NT2/D1 (cell line): ENCODE measurements at regions not wholly inside any gene's neighbourhood (a gene's known extent, or its start where the extent isn't known, plus 50 kb on each side); places are given as distances from the start of the nearest gene placed in this dataset.
"Not testable (repeated sequence)": the region's sequence is repeated elsewhere in the genome, so short reads cannot be mapped to it uniquely, and the experiment has no call there.

Experiments used
- DNase-seq: peaks from one replicate; pipeline ENCODE4 v3.0.0-alpha.2; 2011; ENCODE audit warnings: low read depth, low spot score
- H3K27me3 ChIP-seq: 2 replicates; pipeline ENCODE4 v1.6.0; 2011; ENCODE audit warnings: mild to moderate bottlenecking; ENCODE audit not compliant: insufficient read length, insufficient read depth
- H3K36me3 ChIP-seq: 2 replicates; pipeline ENCODE4 v1.6.1; 2011; ENCODE audit warnings: mild to moderate bottlenecking, low read length, mixed read lengths; ENCODE audit not compliant: insufficient read depth, insufficient read length
- H3K4me1 ChIP-seq: 2 replicates; pipeline ENCODE4 v1.5.1; 2011; ENCODE audit not compliant: insufficient read depth, insufficient read length
- H3K4me3 ChIP-seq: 2 replicates; pipeline ENCODE4 v1.5.1; 2011; ENCODE audit warnings: low read depth; ENCODE audit not compliant: insufficient read length
- H3K9ac ChIP-seq: 2 replicates; pipeline ENCODE4 v1.6.0; 2011; ENCODE audit warnings: low read depth; ENCODE audit not compliant: insufficient read length
- H3K9me3 ChIP-seq: 2 replicates; pipeline ENCODE4 v1.5.1; 2011; ENCODE audit warnings: mild to moderate bottlenecking, low read length; ENCODE audit not compliant: insufficient read depth
- SUZ12 ChIP-seq: IDR thresholded peaks from 2 replicates; pipeline ENCODE4 v1.6.1; 2011; ENCODE audit not compliant: insufficient read length, insufficient read depth; ENCODE audit errors: extremely low read depth
- YY1 ChIP-seq: IDR thresholded peaks from 2 replicates; pipeline ENCODE4 v1.6.1; 2011; ENCODE audit not compliant: insufficient read length, insufficient read depth
- ZNF274 ChIP-seq: IDR thresholded peaks from 2 replicates; pipeline ENCODE4 v1.6.1; 2011; ENCODE audit warnings: mild to moderate bottlenecking, low read depth, low read length

GRCh38 chr11:121927097-121927785 lies 188.8 kb downstream of the BLID start:
- no peak overlapping the region for H3K9ac ChIP-seq
- no peaks in the 10 kb centered on the region for H3K4me1 ChIP-seq
- H3K27me3 ChIP-seq: no peaks in the 10 kb centered on the region
- no peak overlapping the region for H3K4me3 ChIP-seq
- H3K9me3 ChIP-seq: no peaks in the 10 kb centered on the region
- no peaks in the 10 kb centered on the region for H3K36me3 ChIP-seq
- TF ChIP-seq ZNF274 (no peak), YY1 (no peak), SUZ12 (no peak)
- DNase-seq: no peak

GRCh38 chr11:121924191-121924590 lies 191.8 kb downstream of the BLID start:
- H3K27me3 ChIP-seq: no peaks in the 10 kb centered on the region
- no peak for DNase-seq
- TF ChIP-seq YY1 (no peak), SUZ12 (no peak), ZNF274 (no peak)

GRCh38 chr11:121917482-121917881 lies 198.5 kb downstream of the BLID start:
- Histone ChIP-seq H3K4me1 (no peaks in the 10 kb centered on the region), H3K4me3 (no peak overlapping the region), H3K27me3 (no peaks in the 10 kb centered on the region), H3K36me3 (no peaks in the 10 kb centered on the region), H3K9ac (no peak overlapping the region), H3K9me3 (no peaks in the 10 kb centered on the region)
- TF ChIP-seq ZNF274 (no peak), YY1 (no peak), SUZ12 (no peak)
- no peak for DNase-seq

More at GRCh38 chr11:121924191-121924590, 191.8 kb downstream of the BLID start:
- Histone ChIP-seq H3K9ac (no peak overlapping the region), H3K9me3 (no peaks in the 10 kb centered on the region), H3K4me1 (no peaks in the 10 kb centered on the region), H3K4me3 (no peak overlapping the region), H3K36me3 (no peaks in the 10 kb centered on the region)

- no peak overlapping the region for H3K9ac ChIP-seq
- no peak for TF ChIP-seq YY1
- no peak for TF ChIP-seq ZNF274
- no peak for TF ChIP-seq SUZ12
- H3K4me1 ChIP-seq: no peaks in the 10 kb centered on the region
- no peaks in the 10 kb centered on the region for H3K36me3 ChIP-seq
- H3K4me3 ChIP-seq: no peak overlapping the region
- H3K27me3 ChIP-seq: no peaks in the 10 kb centered on the region
- DNase-seq: no peak
- no peaks in the 10 kb centered on the region for H3K9me3 ChIP-seq
These were observed 201.4 kb downstream of the BLID start for GRCh38 chr11:121914508-121915059.

- DNase-seq: no peak
- H3K4me3 ChIP-seq: no peak overlapping the region
- no peaks in the 10 kb centered on the region for H3K36me3 ChIP-seq
- no peak overlapping the region for H3K9ac ChIP-seq
- no peaks in the 10 kb centered on the region for H3K9me3 ChIP-seq
- TF ChIP-seq YY1: no peak
- TF ChIP-seq SUZ12: no peak
- no peak for TF ChIP-seq ZNF274
- no peaks in the 10 kb centered on the region for H3K27me3 ChIP-seq
- H3K4me1 ChIP-seq: no peaks in the 10 kb centered on the region
These were observed 206.4 kb downstream of the BLID start for GRCh38 chr11:121909596-121909995.

GRCh38 chr11:121907379-121907778 lies 208.6 kb downstream of the BLID start:
- H3K4me3 ChIP-seq: no peak overlapping the region
- H3K9ac ChIP-seq: no peak overlapping the region
- DNase-seq: no peak
- no peaks in the 10 kb centered on the region for H3K27me3 ChIP-seq
- no peaks in the 10 kb centered on the region for H3K4me1 ChIP-seq
- TF ChIP-seq ZNF274 (no peak), YY1 (no peak)
- H3K9me3 ChIP-seq: no peaks in the 10 kb centered on the region
- H3K36me3 ChIP-seq: no peaks in the 10 kb centered on the region

- Histone ChIP-seq H3K36me3 (no peaks in the 10 kb centered on the region), H3K27me3 (no peaks in the 10 kb centered on the region), H3K4me3 (no peak overlapping the region), H3K4me1 (no peaks in the 10 kb centered on the region), H3K9me3 (no peaks in the 10 kb centered on the region), H3K9ac (no peak overlapping the region)
- no peak for DNase-seq
- TF ChIP-seq SUZ12 (no peak), ZNF274 (no peak)
These were observed 211.9 kb downstream of the BLID start for GRCh38 chr11:121904148-121904547.

GRCh38 chr11:121901886-121902285 lies 214.1 kb downstream of the BLID start:
- no peak for DNase-seq
- Histone ChIP-seq H3K9me3 (no peaks in the 10 kb centered on the region), H3K9ac (no peak overlapping the region), H3K36me3 (no peaks in the 10 kb centered on the region), H3K4me3 (no peak overlapping the region), H3K4me1 (no peaks in the 10 kb centered on the region), H3K27me3 (no peaks in the 10 kb centered on the region)
- no peak for TF ChIP-seq SUZ12
- TF ChIP-seq ZNF274: no peak
- TF ChIP-seq YY1: no peak

GRCh38 chr11:121901417-121901816 lies 214.6 kb downstream of the BLID start:
- H3K9me3 ChIP-seq, H3K9ac ChIP-seq, DNase-seq, H3K27me3 ChIP-seq, H3K4me1 ChIP-seq, H3K4me3 ChIP-seq, H3K36me3 ChIP-seq: not testable (repeated sequence)
